HCT116 (cell line): ENCODE measurements at regions not wholly inside any gene's neighbourhood (a gene's known extent, or its start where the extent isn't known, plus 50 kb on each side); places are given as distances from the start of the nearest gene placed in this dataset.

Experiments
- ATAC-seq: fragments of 200-7000 bp; cut with Tn5 transposase; 2 replicates; pipeline ENCODE4 v1.9.1; 2020; ENCODE audit warnings: mild to moderate bottlenecking, moderate library complexity
- BruUV-seq: library from RNA; stranded (reverse); fragments of 400-500 nt; replicated peaks from 2 replicates; lab custom pipeline; 2021; lab: Mats Ljungman, UMichigan
- CTCF ChIA-PET: fragments of 300-600 bp; sonication (Branson Sonifier 250); formaldehyde crosslinking; loops from one replicate; lab custom pipeline; 2021; ENCODE audit warnings: antibody characterized with exemption; lab: Charles Lee
- POLR2A ChIA-PET: fragments of 300-600, 350-600 bp; sonication (Branson Sonifier 250); formaldehyde crosslinking; loops from one replicate; lab custom pipeline; 2021; ENCODE audit warnings: antibody characterized with exemption; lab: Charles Lee
- RAD21 ChIA-PET, 2 experiments: fragments of 300-600 bp; sonication (Branson Sonifier 250); formaldehyde crosslinking; loops; one replicate each; lab custom pipeline; 2023; ENCODE audit warnings: low total read pairs in 2 of 2; ENCODE audit not compliant: uncharacterized antibody in 2 of 2, unreplicated experiment in 2 of 2, low non-redundant PET in 1 of 2; lab: Charles Lee
- DNase-seq: peaks from one replicate; pipeline ENCODE4 v3.0.0-alpha.2; 2010; ENCODE audit warnings: low read depth, low spot score
- H2AFZ ChIP-seq: fragments of 200-600 bp; shearing (Covaris generic), sonication (generic); 2 replicates; pipeline ENCODE4 v1.6.1; 2017; ENCODE audit warnings: low read depth, mixed run types, mixed read lengths, antibody characterized with exemption, low read length; ENCODE audit not compliant: poor library complexity, severe bottlenecking
- H3K27ac ChIP-seq: 2 replicates; pipeline ENCODE4 v1.5.1; 2012; ENCODE audit warnings: low read depth, low read length
- H3K27me3 ChIP-seq: fragments of 200-600 bp; sonication (generic); 2 replicates; pipeline ENCODE4 v1.6.1; 2016; ENCODE audit warnings: mixed run types, low read length, mixed read lengths; ENCODE audit not compliant: insufficient read depth
- H3K36me3 ChIP-seq, 2 experiments: fragments of 200-500 bp in 1 of 2; fragments of 200-600 bp in 1 of 2; sonication (Bioruptor generic) in 1 of 2; sonication (generic) in 1 of 2; 2 replicates each; pipeline versions ENCODE4 v1.5.1 to v1.6.1; 2014 to 2016; ENCODE audit warnings: low read length in 2 of 2, inconsistent platforms in 1 of 2, mixed read lengths in 1 of 2, mixed run types in 1 of 2; ENCODE audit not compliant: insufficient read depth in 2 of 2, control insufficient read depth in 1 of 2
- H3K4me1 ChIP-seq, 2 experiments: fragments of 200-600 bp in 1 of 2; sonication (generic) in 1 of 2; 2 replicates each; pipeline versions ENCODE4 v1.5.1 to v1.6.1; 2012 to 2017; ENCODE audit warnings: low read length in 2 of 2, inconsistent platforms in 1 of 2, mild to moderate bottlenecking in 1 of 2, mixed read lengths in 1 of 2, mixed run types in 1 of 2, moderate library complexity in 1 of 2; ENCODE audit not compliant: insufficient read depth in 2 of 2, control insufficient read depth in 1 of 2
- H3K4me2 ChIP-seq: fragments of 200-600 bp; sonication (generic); 2 replicates; pipeline ENCODE4 v1.6.1; 2017; ENCODE audit warnings: mixed run types, low read length, mixed read lengths
- H3K4me3 ChIP-seq, 2 experiments: fragments of 200-600 bp in 1 of 2; sonication (generic) in 1 of 2; replicated peaks in 1 of 2; 2 replicates each; pipeline ENCODE4 v1.5.1; 2011 to 2016; ENCODE audit warnings: low read length in 2 of 2, control low read depth in 1 of 2, low read depth in 1 of 2, mild to moderate bottlenecking in 1 of 2, mixed read lengths in 1 of 2, mixed run types in 1 of 2
- H3K79me2 ChIP-seq: fragments of 200-600 bp; sonication (generic); 2 replicates; pipeline ENCODE4 v1.6.1; 2017; ENCODE audit warnings: mild to moderate bottlenecking, mixed run types, low read length, moderate library complexity, mixed read lengths; ENCODE audit not compliant: insufficient read depth
- H3K9ac ChIP-seq: fragments of 200-600 bp; sonication (generic); 2 replicates; pipeline ENCODE4 v1.6.1; 2016; ENCODE audit warnings: low read length, mixed read lengths
- H3K9me2 ChIP-seq: fragments of 200-600 bp; sonication (generic), shearing (Covaris generic); 2 replicates; pipeline ENCODE4 v1.6.1; 2017; ENCODE audit warnings: mixed run types, mild to moderate bottlenecking, moderate library complexity; ENCODE audit not compliant: insufficient read depth
- H3K9me3 ChIP-seq, 2 experiments: fragments of 200-500 bp in 1 of 2; fragments of 200-600 bp in 1 of 2; sonication (Bioruptor generic) in 1 of 2; sonication (generic) in 1 of 2; 2 replicates each; pipeline ENCODE4 v1.6.1; 2014 to 2017; ENCODE audit warnings: low read length in 2 of 2, mixed read lengths in 2 of 2, inconsistent platforms in 1 of 2, low read depth in 1 of 2, mild to moderate bottlenecking in 1 of 2, mixed run types in 1 of 2, moderate library complexity in 1 of 2; ENCODE audit not compliant: control insufficient read depth in 1 of 2, insufficient read depth in 1 of 2
- H4K20me1 ChIP-seq: fragments of 200-600 bp; sonication (generic), shearing (Covaris generic); 2 replicates; pipeline ENCODE4 v1.6.1; 2017; ENCODE audit warnings: mixed run types, mild to moderate bottlenecking, moderate library complexity; ENCODE audit not compliant: insufficient read depth
- CBX3 ChIP-seq: IDR thresholded peaks from 2 replicates; pipeline ENCODE4 v1.6.1; 2012; ENCODE audit warnings: low read depth
- ELF1 ChIP-seq: IDR thresholded peaks from 2 replicates; pipeline ENCODE4 v1.6.1; 2012; ENCODE audit warnings: low read depth, borderline replicate concordance
- EZH2 ChIP-seq: fragments of 200-600 bp; sonication (generic); IDR thresholded peaks from 2 replicates; pipeline ENCODE4 v1.6.1; 2017; ENCODE audit warnings: antibody characterized with exemption, mixed run types
- EZH2phosphoT487 ChIP-seq: fragments of 200-600 bp; IDR thresholded peaks from 2 replicates; pipeline ENCODE4 v1.6.1; 2018; ENCODE audit warnings: antibody characterized with exemption, borderline replicate concordance
- JUND ChIP-seq: IDR thresholded peaks from 2 replicates; pipeline ENCODE4 v1.6.1; 2012
- MAX ChIP-seq: IDR thresholded peaks from 2 replicates; pipeline ENCODE4 v1.6.1; 2012
- POLR2A ChIP-seq: IDR thresholded peaks from 2 replicates; pipeline ENCODE4 v1.7.0; 2011; ENCODE audit warnings: borderline replicate concordance; ENCODE audit not compliant: insufficient read depth, insufficient read length; ENCODE audit errors: extremely low read depth
- REST ChIP-seq: IDR thresholded peaks from 2 replicates; pipeline ENCODE4 v1.6.1; 2012; ENCODE audit warnings: low read depth
- SIN3A ChIP-seq: IDR thresholded peaks from 2 replicates; pipeline ENCODE4 v1.6.1; 2012; ENCODE audit warnings: low read depth
- YY1 ChIP-seq: IDR thresholded peaks from 2 replicates; pipeline ENCODE4 v1.6.1; 2011; ENCODE audit warnings: low read length, low read depth, moderate library complexity, mild to moderate bottlenecking; ENCODE audit not compliant: insufficient replicate concordance; ENCODE audit errors: extremely low read depth
- ZFX ChIP-seq: fragments of 450-650 bp; IDR thresholded peaks from 2 replicates; pipeline ENCODE4 v1.6.1; 2017
- intact Hi-C: fragments of 100-400 bp; cut with micrococcal nuclease; formaldehyde crosslinking; loops from 2 replicates; pipeline ENCODE4 v1.10.0; 2022

GRCh38 chr18:14976736-14977430 is 228.9 kb downstream of the ANKRD30B start:
- no peaks in the 10 kb centered on the region for H4K20me1 ChIP-seq
- H3K36me3 ChIP-seq: no peaks in the 10 kb centered on the region
- peaks cover 0 to 6% of the 10 kb centered on the region in 2 experiments; a peak in 1 of 4 replicates for H3K9me3 ChIP-seq
- intact Hi-C loops: no loop called here
- H3K9me2 ChIP-seq: no peaks in the 10 kb centered on the region
- H3K4me1 ChIP-seq: no peaks in the 10 kb centered on the region
- no peak overlapping the region for H3K9ac ChIP-seq
- no peak overlapping the region for H3K4me3 ChIP-seq
- no TSS peak for BruUV-seq
- H3K4me2 ChIP-seq: no peak overlapping the region
- DNase-seq (no peak), ATAC-seq (no peak)
- no peak for TF ChIP-seq JUND
- TF ChIP-seq ZFX: no peak
- TF ChIP-seq POLR2A: no peak
- TF ChIP-seq YY1: no peak
- no peak for TF ChIP-seq MAX
- no peak for TF ChIP-seq CBX3
- no peak for TF ChIP-seq EZH2
- TF ChIP-seq EZH2phosphoT487: no peak
- H3K27ac ChIP-seq: no peak overlapping the region
- ChIA-PET RAD21 (no interaction called here), POLR2A (no interaction called here), CTCF (no interaction called here)
- H2AFZ ChIP-seq: no peak overlapping the region
- no peaks in the 10 kb centered on the region for H3K79me2 ChIP-seq
- H3K27me3 ChIP-seq: no peaks in the 10 kb centered on the region

DNA sequence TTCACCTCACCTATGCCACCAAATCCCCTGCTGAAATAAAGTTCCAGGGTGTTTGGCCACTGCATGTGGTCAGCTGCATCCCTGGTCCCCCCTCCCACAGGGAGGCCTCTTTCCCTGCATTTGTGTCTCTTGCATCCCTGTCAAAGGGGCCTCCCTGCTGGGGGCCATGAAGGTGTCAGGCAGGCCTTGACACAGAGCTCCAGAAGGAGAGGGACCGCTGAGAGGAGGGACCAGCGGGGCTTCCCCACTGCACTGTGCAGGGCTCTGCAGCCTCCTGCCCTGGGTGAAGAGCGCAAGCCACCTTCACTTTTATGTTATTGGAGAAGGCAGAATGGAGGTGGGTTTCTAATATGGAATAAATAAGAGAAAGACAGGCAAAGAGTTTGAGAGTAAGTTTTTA is 230.2 kb downstream of the ANKRD30B start:
- no peak overlapping the region for H3K4me3 ChIP-seq
- no peak for DNase-seq
- H3K27me3 ChIP-seq: no peaks in the 10 kb centered on the region
- peaks cover 0 to 5% of the 10 kb centered on the region in 2 experiments; a peak in 1 of 4 replicates for H3K9me3 ChIP-seq
- no peak for TF ChIP-seq ELF1
- no peak for TF ChIP-seq SIN3A
- TF ChIP-seq REST: no peak
- TF ChIP-seq EZH2phosphoT487: no peak
- H3K4me1 ChIP-seq: no peaks in the 10 kb centered on the region
- H3K4me2 ChIP-seq: no peak overlapping the region
- H3K9ac ChIP-seq: no peak overlapping the region
- H3K27ac ChIP-seq: no peak overlapping the region
- H2AFZ ChIP-seq: no peak overlapping the region
- no peaks in the 10 kb centered on the region for H3K36me3 ChIP-seq
- no peaks in the 10 kb centered on the region for H4K20me1 ChIP-seq
- intact Hi-C loops: no loop called here
- no TSS peak for BruUV-seq
- CTCF ChIA-PET: no interaction called here
- H3K79me2 ChIP-seq: no peaks in the 10 kb centered on the region
- RAD21 ChIA-PET: no interaction called here
- no peak for ATAC-seq
- POLR2A ChIA-PET: no interaction called here
- H3K9me2 ChIP-seq: no peaks in the 10 kb centered on the region
